H1 (cell line): ENCODE measurements at regions not wholly inside any gene's neighbourhood (a gene's known extent, or its start where the extent isn't known, plus 50 kb on each side); places are given as distances from the start of the nearest gene placed in this dataset.

Source experiments
- CTCF ChIA-PET: fragments of 300-600 bp; sonication (Branson Sonifier 250); formaldehyde crosslinking; loops from one replicate; lab custom pipeline; 2021; ENCODE audit not compliant: partially characterized antibody; lab: Charles Lee
- POLR2A ChIA-PET: fragments of 300-600 bp; sonication (Branson Sonifier 250); formaldehyde crosslinking; loops from one replicate; lab custom pipeline; 2021; ENCODE audit warnings: inconsistent platforms; ENCODE audit not compliant: partially characterized antibody; lab: Charles Lee
- DNase-seq, 2 experiments: peaks; one replicate each; pipeline versions ENCODE4 v3.0.0 to v3.0.0-alpha.2; 2010 to 2022; ENCODE audit warnings: low spot score in 2 of 2, low read depth in 1 of 2, mixed read lengths in 1 of 2
- FAIRE-seq: peaks from 2 replicates; lab custom pipeline; 2011; peaks lifted over from hg19 to GRCh38; lab: Jason Lieb, UNC
- H2AFZ ChIP-seq: 2 replicates; pipeline ENCODE4 v1.8.1; 2012; ENCODE audit warnings: low read length, inconsistent platforms
- H2AK5ac ChIP-seq: 2 replicates; pipeline ENCODE4 v1.6.1; 2013; ENCODE audit warnings: low read depth, low read length
- H2BK120ac ChIP-seq: replicated peaks from 2 replicates; pipeline ENCODE3; 2013; ENCODE audit warnings: low read depth, low read length, inconsistent platforms
- H2BK12ac ChIP-seq: 2 replicates; pipeline ENCODE4 v1.6.1; 2013; ENCODE audit warnings: low read depth, low read length
- H2BK15ac ChIP-seq: 2 replicates; pipeline ENCODE4 v1.6.1; 2013; ENCODE audit warnings: low read length
- H2BK20ac ChIP-seq: 2 replicates; pipeline ENCODE4 v1.6.1; 2013; ENCODE audit warnings: low read length
- H2BK5ac ChIP-seq: 2 replicates; pipeline ENCODE4 v1.6.1; 2013; ENCODE audit warnings: low read depth, low read length
- H3K14ac ChIP-seq: 2 replicates; pipeline ENCODE4 v1.6.1; 2013; ENCODE audit warnings: inconsistent platforms; ENCODE audit not compliant: insufficient read length
- H3K18ac ChIP-seq: 2 replicates; pipeline ENCODE4 v1.6.1; 2013; ENCODE audit warnings: low read length; ENCODE audit errors: extremely low read depth
- H3K23ac ChIP-seq: 2 replicates; pipeline ENCODE4 v1.6.1; 2013; ENCODE audit warnings: inconsistent platforms; ENCODE audit not compliant: insufficient read length
- H3K23me2 ChIP-seq: 2 replicates; pipeline ENCODE4 v1.6.1; 2013; ENCODE audit warnings: low read depth, low read length
- H3K27ac ChIP-seq: 2 replicates; pipeline ENCODE4 v1.6.1; 2011; ENCODE audit warnings: low read depth, low read length, inconsistent platforms
- H3K27me3 ChIP-seq, 4 experiments: replicated peaks in 1 of 4; 1 replicate in 1 of 4; 2 replicates in 3 of 4; pipeline versions ENCODE4 v1.6.1 to v1.8.1; 2011 to 2013; ENCODE audit warnings: low read length in 3 of 4, mild to moderate bottlenecking in 3 of 4, inconsistent platforms in 2 of 4, mixed read lengths in 2 of 4, moderate library complexity in 1 of 4; ENCODE audit not compliant: control insufficient read depth in 3 of 4, insufficient read depth in 3 of 4; ENCODE audit errors: extremely low read depth in 1 of 4
- H3K36me3 ChIP-seq, 4 experiments: 2 replicates each; pipeline versions ENCODE4 v1.6.1 to v1.8.1; 2011 to 2013; ENCODE audit warnings: mild to moderate bottlenecking in 4 of 4, low read length in 3 of 4, moderate library complexity in 2 of 4, control low read depth in 1 of 4, inconsistent platforms in 1 of 4; ENCODE audit not compliant: insufficient read depth in 4 of 4, control insufficient read depth in 2 of 4
- H3K4ac ChIP-seq: replicated peaks from 2 replicates; pipeline ENCODE3; 2013; ENCODE audit warnings: low read length, low read depth, mixed read lengths, inconsistent platforms; ENCODE audit not compliant: insufficient read length
- H3K4me1 ChIP-seq, 4 experiments: replicated peaks in 1 of 4; 1 replicate in 1 of 4; 2 replicates in 3 of 4; pipeline versions ENCODE4 v1.6.1 to v1.8.1; 2011 to 2013; ENCODE audit warnings: low read length in 3 of 4, inconsistent platforms in 2 of 4, mixed read lengths in 1 of 4; ENCODE audit not compliant: insufficient read depth in 4 of 4, control insufficient read depth in 3 of 4
- H3K4me2 ChIP-seq, 2 experiments: 2 replicates each; pipeline versions ENCODE4 v1.6.1 to v1.8.1; 2011 to 2013; ENCODE audit warnings: low read depth in 2 of 2, low read length in 2 of 2, control low read depth in 1 of 2, inconsistent platforms in 1 of 2, mild to moderate bottlenecking in 1 of 2; ENCODE audit not compliant: insufficient read depth in 1 of 2
- H3K4me3 ChIP-seq, 4 experiments: fragments of 200-600, 300-600 bp in 1 of 4; sonication (generic), shearing (Covaris generic), sonication (Bioruptor Twin) in 1 of 4; 2 replicates each; pipeline versions ENCODE4 v1.5.1 to v1.8.1; 2011 to 2016; ENCODE audit warnings: low read length in 4 of 4, low read depth in 3 of 4, control low read depth in 2 of 4, inconsistent platforms in 2 of 4, mild to moderate bottlenecking in 2 of 4, mixed read lengths in 1 of 4, moderate library complexity in 1 of 4; ENCODE audit not compliant: insufficient read depth in 2 of 4; ENCODE audit errors: extremely low read depth in 1 of 4
- H3K56ac ChIP-seq: replicated peaks from 2 replicates; pipeline ENCODE3; 2013; ENCODE audit warnings: low read depth, mild to moderate bottlenecking, mixed read lengths, low read length, inconsistent platforms; ENCODE audit not compliant: insufficient read length
- H3K79me1 ChIP-seq: 2 replicates; pipeline ENCODE4 v1.6.1; 2013; ENCODE audit warnings: low read depth, low read length, control low read depth
- H3K79me2 ChIP-seq, 2 experiments: 2 replicates each; pipeline versions ENCODE4 v1.6.1 to v1.8.1; 2012 to 2013; ENCODE audit warnings: low read length in 2 of 2, mild to moderate bottlenecking in 2 of 2, inconsistent platforms in 1 of 2; ENCODE audit not compliant: insufficient read depth in 2 of 2, control insufficient read depth in 1 of 2
- H3K9ac ChIP-seq, 4 experiments: replicated peaks in 1 of 4; 1 replicate in 1 of 4; 2 replicates in 3 of 4; pipeline versions ENCODE4 v1.6.1 to v1.8.1; 2011 to 2013; ENCODE audit warnings: low read depth in 3 of 4, low read length in 3 of 4, control low read depth in 2 of 4, mild to moderate bottlenecking in 2 of 4, moderate library complexity in 2 of 4, inconsistent platforms in 1 of 4; ENCODE audit errors: extremely low read depth in 1 of 4
- H3K9me3 ChIP-seq, 2 experiments: 2 replicates each; pipeline versions ENCODE4 v1.6.1 to v1.8.1; 2012 to 2013; ENCODE audit warnings: mild to moderate bottlenecking in 2 of 2, moderate library complexity in 2 of 2, control low read depth in 1 of 2, inconsistent platforms in 1 of 2, low read depth in 1 of 2, low read length in 1 of 2, mixed read lengths in 1 of 2; ENCODE audit not compliant: insufficient read depth in 2 of 2
- H4K20me1 ChIP-seq, 2 experiments: replicated peaks in 1 of 2; 2 replicates each; pipeline versions ENCODE3 to v1.8.1; 2011 to 2013; ENCODE audit warnings: inconsistent platforms in 2 of 2, low read length in 2 of 2, mild to moderate bottlenecking in 1 of 2; ENCODE audit not compliant: insufficient read depth in 2 of 2, control insufficient read depth in 1 of 2
- H4K5ac ChIP-seq: 2 replicates; pipeline ENCODE4 v1.6.1; 2013; ENCODE audit warnings: low read length, low read depth, mixed read lengths, inconsistent platforms; ENCODE audit not compliant: insufficient read length
- H4K8ac ChIP-seq: 2 replicates; pipeline ENCODE4 v1.8.0; 2013; ENCODE audit warnings: mild to moderate bottlenecking, moderate library complexity, low read length, inconsistent platforms; ENCODE audit not compliant: insufficient read depth; ENCODE audit errors: extremely low read depth
- H4K91ac ChIP-seq: replicated peaks from 2 replicates; pipeline ENCODE3; 2013; ENCODE audit warnings: low read length, mixed read lengths, inconsistent platforms; ENCODE audit not compliant: insufficient read length
- ASH2L ChIP-seq: fragments of 200-600, 300-600 bp; sonication (generic); IDR thresholded peaks from one replicate; pipeline ENCODE4 v1.7.1; 2017; ENCODE audit warnings: low read length
- JUND ChIP-seq: IDR thresholded peaks from 2 replicates; pipeline ENCODE4 v1.6.1; 2011; ENCODE audit warnings: mild to moderate bottlenecking, improper control_type of control experiment, low read length
- KDM5A ChIP-seq: fragments of 200-600 bp; IDR thresholded peaks from 2 replicates; pipeline ENCODE4 v1.7.1; 2012; ENCODE audit warnings: mild to moderate bottlenecking, low read length, inconsistent platforms, mixed read lengths
- RXRA ChIP-seq: IDR thresholded peaks from 2 replicates; pipeline ENCODE4 v1.6.1; 2011; ENCODE audit warnings: low read depth, mild to moderate bottlenecking, low read length, moderate library complexity; ENCODE audit not compliant: insufficient read depth
- SP2 ChIP-seq: IDR thresholded peaks from 2 replicates; pipeline ENCODE4 v1.6.1; 2012; ENCODE audit warnings: mild to moderate bottlenecking, low read length, inconsistent platforms
- TEAD4 ChIP-seq: IDR thresholded peaks from 2 replicates; pipeline ENCODE4 v1.6.1; 2012; ENCODE audit warnings: low read depth, low read length, inconsistent platforms, mixed read lengths
- WGBS, 2 experiments: shearing (Covaris generic) in 1 of 2; methylation state at CpG; one replicate each; pipeline versions ENCODE4 v1.1.6 to v1.1.7; 2013 to 2015; ENCODE audit warnings: low lambda C conversion rate in 2 of 2, mixed read lengths in 2 of 2, inconsistent platforms in 1 of 2, low coverage in 1 of 2, missing lambda C conversion rate in 1 of 2; ENCODE audit not compliant: insufficient replicate concordance in 2 of 2, insufficient coverage in 1 of 2, insufficient read length in 1 of 2; ENCODE audit errors: extremely low coverage in 1 of 2, missing lambda C conversion rate in 1 of 2; 5-methylcytosine and 5-hydroxymethylcytosine counted together

GRCh38 chr12:116346222-116346621 lies 68.7 kb upstream of the MED13L start:
- no peak overlapping the region for H3K27ac ChIP-seq
- H2BK20ac ChIP-seq, result no peak overlapping the region
- no peak overlapping the region for H3K23ac ChIP-seq
- H4K20me1 ChIP-seq, result no peaks in the 10 kb centered on the region
- no peak for TF ChIP-seq SP2
- peak; percentile 85; the same call in 1 of the 2 replicates for TF ChIP-seq RXRA
- TF ChIP-seq KDM5A, result no peak
- no peak for TF ChIP-seq ASH2L
- TF ChIP-seq TEAD4, result peak; percentile 80
- no peak for TF ChIP-seq JUND
- no peak overlapping the region for H3K56ac ChIP-seq
- H2BK5ac ChIP-seq, result no peak overlapping the region
- H3K9ac ChIP-seq, result no peak overlapping the region
- no peak for FAIRE-seq
- no peak overlapping the region for H3K18ac ChIP-seq
- peaks cover 0 to 6% of the 10 kb centered on the region in 2 experiments; a peak in 2 of 4 replicates for H3K9me3 ChIP-seq
- no peak overlapping the region for H2AFZ ChIP-seq
- H3K27me3 ChIP-seq, result no peaks in the 10 kb centered on the region
- no peaks in the 10 kb centered on the region for H3K79me2 ChIP-seq
- no peak overlapping the region for H3K14ac ChIP-seq
- H3K79me1 ChIP-seq, result no peaks in the 10 kb centered on the region
- POLR2A ChIA-PET, result no interaction called here
- no peak overlapping the region for H3K4ac ChIP-seq
- no peaks in the 10 kb centered on the region for H3K36me3 ChIP-seq
- H3K4me2 ChIP-seq, result no peak overlapping the region
- no peak overlapping the region for H3K4me3 ChIP-seq
- H3K4me1 ChIP-seq, result no peaks in the 10 kb centered on the region
- no peak overlapping the region for H4K5ac ChIP-seq
- H2BK120ac ChIP-seq, result no peak overlapping the region
- H4K91ac ChIP-seq, result no peak overlapping the region
- H4K8ac ChIP-seq, result no peak overlapping the region
- H2AK5ac ChIP-seq, result no peak overlapping the region
- H3K23me2 ChIP-seq, result no peaks in the 10 kb centered on the region
- 74% methylated on average over 6 of the region's 6 CpGs; no CpG with 5 or more reads in 1 of the 2 experiments for whole genome bisulfite sequencing, 2 experiments
- CTCF ChIA-PET, result interaction anchor here (0.7 kb wide), 1 partner anchor 8 kb away, joined by 3 read pairs; no protein-coding TSS in a partner anchor
- no peak for DNase-seq
- H2BK12ac ChIP-seq, result no peak overlapping the region
- no peak overlapping the region for H2BK15ac ChIP-seq
